GM10266 (cell line): ENCODE measurements at regions not wholly inside any gene's neighbourhood (a gene's known extent, or its start where the extent isn't known, plus 50 kb on each side); places are given as distances from the start of the nearest gene placed in this dataset.

Source experiments
- DNase-seq: peaks from one replicate; pipeline ENCODE4 v3.0.0; 2012; ENCODE audit errors: extremely low spot score
- TF ChIP-seq, protein P1 (sequence below): IDR thresholded peaks from 2 replicates; pipeline ENCODE4 v1.5.1; 2012; ENCODE audit warnings: mild to moderate bottlenecking, low read depth; ENCODE audit not compliant: control insufficient read depth, insufficient read depth; ENCODE audit errors: missing control alignments

DNA sequence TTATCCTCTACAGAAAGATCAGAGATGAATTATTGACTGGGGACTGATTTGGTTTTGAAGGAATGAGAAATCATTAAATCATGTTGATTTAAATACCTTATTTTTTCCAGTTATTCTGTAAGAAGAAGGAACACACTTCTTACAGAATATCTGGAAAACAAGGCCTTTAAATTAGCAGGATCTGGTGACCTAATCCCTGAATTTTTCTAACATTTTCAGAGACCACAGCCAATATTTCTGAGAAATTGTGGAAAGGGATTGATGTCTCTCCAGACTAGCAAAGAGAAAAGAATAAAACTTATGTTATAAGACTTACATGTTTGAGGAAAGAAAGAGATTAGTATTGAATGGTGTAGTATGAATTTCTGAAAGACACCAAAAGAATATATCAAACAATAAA, 104.0 kb downstream of the KCNE4 start:
- DNase-seq: no peak
- TF ChIP-seq, protein P1, sequence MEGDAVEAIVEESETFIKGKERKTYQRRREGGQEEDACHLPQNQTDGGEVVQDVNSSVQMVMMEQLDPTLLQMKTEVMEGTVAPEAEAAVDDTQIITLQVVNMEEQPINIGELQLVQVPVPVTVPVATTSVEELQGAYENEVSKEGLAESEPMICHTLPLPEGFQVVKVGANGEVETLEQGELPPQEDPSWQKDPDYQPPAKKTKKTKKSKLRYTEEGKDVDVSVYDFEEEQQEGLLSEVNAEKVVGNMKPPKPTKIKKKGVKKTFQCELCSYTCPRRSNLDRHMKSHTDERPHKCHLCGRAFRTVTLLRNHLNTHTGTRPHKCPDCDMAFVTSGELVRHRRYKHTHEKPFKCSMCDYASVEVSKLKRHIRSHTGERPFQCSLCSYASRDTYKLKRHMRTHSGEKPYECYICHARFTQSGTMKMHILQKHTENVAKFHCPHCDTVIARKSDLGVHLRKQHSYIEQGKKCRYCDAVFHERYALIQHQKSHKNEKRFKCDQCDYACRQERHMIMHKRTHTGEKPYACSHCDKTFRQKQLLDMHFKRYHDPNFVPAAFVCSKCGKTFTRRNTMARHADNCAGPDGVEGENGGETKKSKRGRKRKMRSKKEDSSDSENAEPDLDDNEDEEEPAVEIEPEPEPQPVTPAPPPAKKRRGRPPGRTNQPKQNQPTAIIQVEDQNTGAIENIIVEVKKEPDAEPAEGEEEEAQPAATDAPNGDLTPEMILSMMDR: no peak

DNA sequence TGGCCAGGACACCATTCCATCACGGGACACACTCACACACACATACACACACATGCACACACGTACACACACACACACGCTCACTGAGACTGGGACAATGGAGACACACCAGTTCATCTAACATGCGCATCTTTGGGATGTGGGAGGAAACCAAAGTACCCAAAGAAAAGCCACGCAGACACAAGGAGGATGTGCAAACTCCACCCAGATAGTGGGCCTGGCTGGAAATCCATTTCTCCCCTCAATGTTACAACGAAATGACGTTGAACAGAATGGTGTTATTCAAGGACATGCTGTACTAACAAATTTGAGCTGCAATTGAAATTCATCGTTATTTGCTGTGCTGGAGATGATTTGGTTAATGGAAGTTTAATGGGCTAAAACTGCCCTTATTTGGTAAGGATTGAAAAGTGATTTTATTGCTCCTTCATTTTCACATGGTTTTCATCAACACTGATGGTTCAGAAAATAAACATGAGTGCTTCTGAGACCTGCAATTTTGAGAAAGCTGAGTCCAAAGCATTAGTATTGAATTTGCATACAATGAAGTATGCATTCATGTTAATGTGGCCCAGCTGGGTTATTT, 110.0 kb downstream of the KCNE4 start:
- no peak for DNase-seq
- TF ChIP-seq, protein P1: no peak

DNA sequence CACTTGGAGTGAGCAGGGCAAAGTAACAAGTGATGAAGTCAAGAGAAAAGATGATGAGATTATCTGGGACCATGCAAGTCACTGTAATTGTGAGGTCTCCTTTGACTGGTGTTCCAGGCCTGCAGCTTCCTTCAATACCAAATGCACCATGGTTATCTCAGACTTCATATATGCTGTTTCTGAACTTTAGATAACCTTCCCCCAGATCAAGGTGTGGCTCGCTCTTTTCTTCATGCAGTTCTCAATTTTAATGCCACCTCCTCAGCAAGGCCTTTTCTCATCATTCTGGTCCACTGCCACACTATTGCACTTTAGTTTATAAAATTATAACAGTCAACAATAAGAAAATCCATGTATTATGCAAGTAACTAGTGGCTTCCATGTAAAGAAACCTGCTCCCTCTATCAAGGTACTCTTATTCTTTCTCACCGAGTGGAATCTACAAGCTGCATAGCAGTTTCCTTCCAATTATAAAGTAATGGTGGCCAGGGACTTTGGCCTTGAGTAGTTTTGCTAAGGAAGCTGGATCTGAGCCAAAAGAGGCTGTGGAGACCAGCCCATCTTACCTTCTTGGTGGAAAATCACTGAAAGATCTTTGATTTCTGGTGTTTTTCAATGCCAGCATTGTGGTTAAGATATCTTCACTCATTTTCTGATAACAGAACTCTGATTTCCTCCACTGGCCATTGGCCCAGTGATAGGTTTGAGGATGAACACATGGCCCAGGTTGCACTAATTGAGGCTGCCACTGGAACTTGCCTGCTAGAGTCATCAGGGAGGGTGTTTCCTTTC, 113.6 kb downstream of the KCNE4 start:
- TF ChIP-seq, protein P1: no peak
- DNase-seq: no peak

DNA sequence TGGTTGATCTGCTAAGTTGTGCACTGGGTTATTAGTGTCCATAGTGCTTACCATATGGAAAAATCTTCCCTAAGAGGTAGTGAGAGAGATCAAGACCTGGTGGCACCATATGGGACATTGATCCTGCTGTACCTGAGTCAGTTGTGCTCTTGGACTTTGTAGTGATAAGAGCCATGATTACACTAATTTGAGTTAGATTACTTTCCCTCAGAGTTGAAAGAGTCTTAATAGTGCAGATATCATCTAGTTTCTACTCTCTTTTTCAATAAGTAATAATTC, 114.2 kb downstream of the KCNE4 start:
- no peak for DNase-seq

DNA sequence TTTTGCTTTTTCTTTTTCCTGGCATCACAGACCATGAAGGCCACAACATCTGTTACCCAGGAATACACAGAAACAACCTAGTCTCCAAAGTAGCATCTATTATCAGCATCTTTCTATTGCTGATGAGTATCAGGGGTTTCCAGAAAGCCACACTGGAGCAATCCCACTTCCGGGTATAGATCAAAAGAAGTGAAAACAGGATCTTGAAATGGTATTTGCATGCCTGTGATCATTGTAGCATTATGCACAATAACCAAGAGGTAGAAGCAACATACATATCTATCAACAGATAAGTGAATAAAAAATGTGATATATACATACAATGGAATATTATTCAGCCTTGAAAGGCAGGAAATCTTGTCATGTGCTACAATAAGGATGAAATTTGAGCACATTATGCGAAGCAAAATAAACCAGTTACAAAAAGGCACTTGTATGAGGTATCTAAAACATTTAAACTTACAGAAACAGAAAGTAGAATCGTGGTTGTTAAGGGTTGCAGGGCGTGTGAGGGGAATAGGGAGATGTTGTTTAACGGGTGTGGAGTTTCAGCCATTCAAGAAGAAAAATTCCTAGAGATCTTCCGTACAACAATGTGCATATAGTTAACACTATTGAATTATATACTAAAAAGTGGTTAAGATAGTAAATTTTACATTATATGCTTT, 115.1 kb downstream of the KCNE4 start:
- DNase-seq: no peak
- TF ChIP-seq, protein P1: no peak

More for the DNA sequence above, 114.2 kb downstream of the KCNE4 start:
- TF ChIP-seq, protein P1: no peak

DNA sequence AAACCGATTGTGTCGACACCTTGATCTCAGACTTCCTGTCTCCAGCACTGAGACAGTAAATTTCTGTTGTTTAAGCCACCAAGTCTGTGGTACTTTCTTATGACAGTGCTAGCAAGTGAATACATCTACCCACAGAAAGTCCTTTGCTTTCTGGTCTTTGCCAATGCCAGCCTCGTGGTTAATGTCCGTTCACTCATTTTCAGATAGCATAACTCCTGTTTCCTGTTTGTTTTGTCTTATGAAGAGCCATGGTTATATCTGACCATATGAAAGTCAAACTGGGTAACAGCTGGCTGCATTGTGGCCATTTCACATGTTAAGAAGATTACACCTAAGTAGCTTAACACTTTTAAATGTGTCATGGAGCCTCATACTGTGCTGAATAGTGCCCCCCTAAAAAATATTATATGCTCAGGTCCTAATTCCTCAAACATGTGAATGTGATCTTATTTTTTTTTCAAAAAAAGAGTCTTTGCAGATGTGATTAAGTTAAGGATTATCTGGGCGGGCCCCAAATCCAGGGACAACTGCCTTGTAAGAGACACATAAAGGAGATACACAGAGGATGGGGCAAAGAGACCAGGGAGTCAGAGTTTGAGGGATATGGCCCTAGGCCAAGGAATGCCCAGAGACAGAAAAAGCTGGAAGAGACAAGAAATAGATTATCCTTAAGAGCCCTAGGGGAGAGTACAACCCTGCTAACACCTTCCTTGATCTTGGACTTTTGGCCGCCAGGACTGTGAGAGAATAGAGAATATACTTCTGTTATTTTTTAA, 118.0 kb downstream of the KCNE4 start:
- DNase-seq: no peak

More for the DNA sequence above, 118.0 kb downstream of the KCNE4 start:
- TF ChIP-seq, protein P1: no peak
